Spleen (tissue), 11 donors: ENCODE measurements at regions not wholly inside any gene's neighbourhood (a gene's known extent, or its start where the extent isn't known, plus 50 kb on each side); places are given as distances from the start of the nearest gene placed in this dataset.
"Not testable (repeated sequence)": the region's sequence is repeated elsewhere in the genome, so short reads cannot be mapped to it uniquely, and the experiment has no call there.

Experiments
- DNase-seq: peaks from one replicate; pipeline ENCODE4 v3.0.0-alpha.2; 2020
- H3K27ac ChIP-seq, 8 donors: fragments of 200-600 bp; sonication (generic) in 7 of 8; 1 replicate in 4 of 8; 2 replicates in 4 of 8; pipeline versions ENCODE4 v1.5.0 to v1.8.0; 2016 to 2021; ENCODE audit warnings: inconsistent platforms in 4 of 8, mild to moderate bottlenecking in 4 of 8, moderate library complexity in 1 of 8
- H3K27me3 ChIP-seq, 7 donors: fragments of 200-600 bp; sonication (generic) in 6 of 7; replicated peaks in 1 of 7; 1 replicate in 4 of 7; 2 replicates in 3 of 7; pipeline versions ENCODE4 v1.5.0 to v1.8.0; 2016 to 2021; ENCODE audit warnings: inconsistent platforms in 3 of 7, mild to moderate bottlenecking in 1 of 7
- H3K36me3 ChIP-seq, 6 donors: fragments of 200-600 bp; sonication (generic) in 5 of 6; 1 replicate in 4 of 6; 2 replicates in 2 of 6; pipeline versions ENCODE4 v1.5.0 to v1.8.0; 2016 to 2021; ENCODE audit warnings: inconsistent platforms in 2 of 6
- H3K4me1 ChIP-seq, 6 donors: fragments of 200-600 bp; sonication (generic) in 5 of 6; 1 replicate in 3 of 6; 2 replicates in 3 of 6; pipeline versions ENCODE4 v1.5.0 to v1.8.0; 2016 to 2021; ENCODE audit warnings: inconsistent platforms in 3 of 6
- H3K4me3 ChIP-seq, 8 donors: fragments of 200-600 bp; sonication (generic) in 7 of 8; 1 replicate in 4 of 8; 2 replicates in 4 of 8; pipeline versions ENCODE4 v1.5.0 to v1.8.0; 2016 to 2021; ENCODE audit warnings: inconsistent platforms in 4 of 8, mild to moderate bottlenecking in 4 of 8, moderate library complexity in 2 of 8
- H3K9me3 ChIP-seq, 8 donors: fragments of 200-600 bp; sonication (generic) in 7 of 8; 1 replicate in 4 of 8; 2 replicates in 4 of 8; pipeline versions ENCODE4 v1.5.0 to v1.8.0; 2016 to 2021; ENCODE audit warnings: inconsistent platforms in 4 of 8
- POLR2A ChIP-seq, 3 donors: fragments of 450-650 bp; IDR thresholded peaks; one replicate each; pipeline ENCODE4 v1.5.1; 2017; ENCODE audit warnings: antibody characterized with exemption in 3 of 3, mild to moderate bottlenecking in 1 of 3
- POLR2AphosphoS5 ChIP-seq, 3 donors: sonication (generic); formaldehyde crosslinking; IDR thresholded peaks; one replicate each; pipeline ENCODE4 v1.5.1; 2017; ENCODE audit warnings: antibody characterized with exemption in 3 of 3
- WGBS, 5 donors: extraction: QIAGEN DNeasy Blood & Tissue Kit in 3 of 5; methylation state at CpG; one replicate each; pipeline versions ENCODE4 v1.1.5 to v1.1.7; 2013 to 2018; 5-methylcytosine and 5-hydroxymethylcytosine counted together
- intact Hi-C: fragments of 100-400 bp; cut with DNase I; formaldehyde crosslinking; loops from one replicate; pipeline ENCODE4 v1.15.0; 2023; ENCODE audit warnings: low total_unique reads
- TF ChIP-seq, protein P1 (sequence below), 11 experiments: fragments of 200-600 bp in 7 of 11; fragments of 450-650 bp in 4 of 11; sonication (generic) in 4 of 11; IDR thresholded peaks in 8 of 11; conservative IDR thresholded peaks in 3 of 11; 1 replicate in 7 of 11; 2 replicates in 4 of 11; pipeline versions ENCODE4 v1.4.0 to v1.8.0; 2016 to 2021; ENCODE audit warnings: antibody characterized with exemption in 11 of 11, inconsistent platforms in 4 of 11, mild to moderate bottlenecking in 1 of 11
- donor health status: healthy with polysubstance abuse.
- donor health status: DM: no; HTN: no; CAD: no; lungs with moderate emphysema.
- donor health status: DM: no; HTN: no; CAD: no.
- donor health status: Bipolar disorder and iron deficiency.
- donor health status: healthy.
- donor health status: DM: no; HTN: no; CAD: no.
- donor health status: DM: yes; HTN: yes; CAD: no.

GRCh38 chr10:83545901-83546391 lies 593.4 kb upstream of the GHITM start:
- no peaks in the 10 kb centered on the region for H3K36me3 ChIP-seq
- no peak overlapping the region for H3K4me3 ChIP-seq
- H3K27ac ChIP-seq = no peak overlapping the region
- no peak for TF ChIP-seq POLR2A (IDR thresholded peaks at IDR 0.05)
- TF ChIP-seq, protein P1, sequence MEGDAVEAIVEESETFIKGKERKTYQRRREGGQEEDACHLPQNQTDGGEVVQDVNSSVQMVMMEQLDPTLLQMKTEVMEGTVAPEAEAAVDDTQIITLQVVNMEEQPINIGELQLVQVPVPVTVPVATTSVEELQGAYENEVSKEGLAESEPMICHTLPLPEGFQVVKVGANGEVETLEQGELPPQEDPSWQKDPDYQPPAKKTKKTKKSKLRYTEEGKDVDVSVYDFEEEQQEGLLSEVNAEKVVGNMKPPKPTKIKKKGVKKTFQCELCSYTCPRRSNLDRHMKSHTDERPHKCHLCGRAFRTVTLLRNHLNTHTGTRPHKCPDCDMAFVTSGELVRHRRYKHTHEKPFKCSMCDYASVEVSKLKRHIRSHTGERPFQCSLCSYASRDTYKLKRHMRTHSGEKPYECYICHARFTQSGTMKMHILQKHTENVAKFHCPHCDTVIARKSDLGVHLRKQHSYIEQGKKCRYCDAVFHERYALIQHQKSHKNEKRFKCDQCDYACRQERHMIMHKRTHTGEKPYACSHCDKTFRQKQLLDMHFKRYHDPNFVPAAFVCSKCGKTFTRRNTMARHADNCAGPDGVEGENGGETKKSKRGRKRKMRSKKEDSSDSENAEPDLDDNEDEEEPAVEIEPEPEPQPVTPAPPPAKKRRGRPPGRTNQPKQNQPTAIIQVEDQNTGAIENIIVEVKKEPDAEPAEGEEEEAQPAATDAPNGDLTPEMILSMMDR (IDR thresholded peaks at IDR 0.05 in 8 of 11, conservative IDR thresholded peaks at IDR 0.05 in 3 of 11) = no peak
- TF ChIP-seq POLR2AphosphoS5 (IDR thresholded peaks at IDR 0.05) = no peak
- intact Hi-C loops = no loop called here
- H3K27me3 ChIP-seq = no peaks in the 10 kb centered on the region
- DNase-seq = no peak
- WGBS, 5 donors = 1 to 6% (median 4%) methylated on average over 4 of the region's 4 CpGs
- H3K9me3 ChIP-seq = peaks cover 0 to 2% (median 0%) of the 10 kb centered on the region in 8 donors
- no peaks in the 10 kb centered on the region for H3K4me1 ChIP-seq

DNA sequence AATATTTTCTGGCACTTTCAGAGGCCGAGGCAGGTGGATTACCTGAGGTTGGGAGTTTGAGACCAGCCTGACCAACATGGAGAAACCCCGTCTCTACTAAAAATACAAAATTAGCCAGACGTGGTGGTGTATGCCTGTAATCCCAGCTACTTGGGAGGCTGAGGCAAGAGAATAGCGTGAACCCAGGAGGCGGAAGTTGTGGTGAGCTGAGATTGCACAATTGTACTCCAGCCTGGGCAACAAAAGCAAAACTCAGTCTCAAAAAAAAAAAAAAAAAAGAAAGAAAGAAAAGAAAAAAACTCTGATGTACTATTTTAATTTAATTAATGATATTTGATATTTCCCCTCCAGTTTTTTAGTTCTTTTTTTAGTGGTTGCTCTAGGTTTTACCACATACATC lies 588.1 kb upstream of the GHITM start:
- H3K36me3 ChIP-seq, H3K27me3 ChIP-seq, intact Hi-C loops, H3K4me3 ChIP-seq, H3K27ac ChIP-seq, H3K4me1 ChIP-seq, DNase-seq: not testable (repeated sequence)
- WGBS, 5 donors = 81 to 92% (median 88%) methylated on average over 5 of the region's 5 CpGs
- H3K9me3 ChIP-seq = peaks cover 0 to 14% (median 3%) of the 10 kb centered on the region in 8 donors

DNA sequence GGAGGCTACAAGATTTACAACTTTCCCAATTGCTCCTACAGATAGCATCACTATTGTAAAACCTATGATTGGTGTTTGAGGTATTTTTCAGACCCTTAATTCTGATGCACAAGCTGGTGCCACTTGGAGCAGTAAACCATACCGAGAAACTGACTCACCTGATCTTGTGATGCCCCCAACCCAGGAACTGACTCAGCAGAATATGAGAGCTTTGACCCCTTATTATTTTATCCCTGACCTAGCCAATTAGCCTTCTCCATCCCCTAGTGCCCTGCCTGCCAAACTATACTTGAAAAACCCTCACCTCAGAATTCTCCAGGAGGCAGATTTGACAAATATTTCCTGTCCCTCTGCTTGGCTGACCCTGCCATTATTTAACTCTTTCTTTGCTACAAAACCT lies 585.9 kb upstream of the GHITM start:
- no peak overlapping the region for H3K27ac ChIP-seq
- no peaks in the 10 kb centered on the region for H3K4me1 ChIP-seq
- DNase-seq = no peak
- H3K27me3 ChIP-seq = no peaks in the 10 kb centered on the region
- peaks cover 0 to 14% (median 3%) of the 10 kb centered on the region in 8 donors for H3K9me3 ChIP-seq
- TF ChIP-seq POLR2A (IDR thresholded peaks at IDR 0.05) (no peak), POLR2AphosphoS5 (IDR thresholded peaks at IDR 0.05) (no peak)
- TF ChIP-seq, protein P1 (IDR thresholded peaks at IDR 0.05 in 8 of 11, conservative IDR thresholded peaks at IDR 0.05 in 3 of 11) = no peak
- H3K4me3 ChIP-seq = no peak overlapping the region
- no peaks in the 10 kb centered on the region for H3K36me3 ChIP-seq
- intact Hi-C loops = no loop called here
- 35 to 63% (median 54%) methylated on average over 1 of the region's 1 CpG for WGBS, 5 donors

- no peak for TF ChIP-seq POLR2A (IDR thresholded peaks at IDR 0.05)
- no peak for TF ChIP-seq POLR2AphosphoS5 (IDR thresholded peaks at IDR 0.05)
- TF ChIP-seq, protein P1 (IDR thresholded peaks at IDR 0.05 in 8 of 11, conservative IDR thresholded peaks at IDR 0.05 in 3 of 11) = no peak
- intact Hi-C loops = no loop called here
- DNase-seq = no peak
- H3K27ac ChIP-seq = no peak overlapping the region
- H3K36me3 ChIP-seq = no peaks in the 10 kb centered on the region
- H3K4me3 ChIP-seq = no peak overlapping the region
- no peaks in the 10 kb centered on the region for H3K4me1 ChIP-seq
- no peaks in the 10 kb centered on the region for H3K27me3 ChIP-seq
- H3K9me3 ChIP-seq = peaks cover 0 to 14% (median 3%) of the 10 kb centered on the region in 8 donors
These were observed 584.0 kb upstream of the GHITM start for GRCh38 chr10:83555264-83555663.

DNA sequence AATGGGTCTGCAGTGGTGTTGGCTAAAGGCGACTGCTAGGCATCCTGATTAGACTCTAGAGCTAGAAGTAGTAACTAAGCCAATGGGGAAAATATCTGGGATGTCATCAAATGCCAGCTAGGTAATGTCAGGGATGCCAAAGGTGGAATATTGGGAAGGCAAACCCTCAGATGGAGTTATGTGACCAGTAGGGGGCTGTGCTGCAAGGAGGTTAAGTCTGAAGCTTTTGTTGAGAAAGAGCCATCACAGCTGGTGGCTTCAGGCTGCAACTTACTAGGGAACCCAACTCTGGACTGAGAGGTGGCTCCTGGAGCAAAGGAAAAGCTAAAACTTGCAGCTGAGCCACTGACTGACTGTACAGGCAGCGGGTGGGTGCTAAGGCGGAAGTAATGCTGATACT lies 576.9 kb upstream of the GHITM start:
- Histone ChIP-seq H3K4me1 (no peaks in the 10 kb centered on the region), H3K9me3 (peaks cover 0 to 22% (median 0%) of the 10 kb centered on the region in 8 donors), H3K4me3 (no peak overlapping the region), H3K27ac (no peak overlapping the region), H3K36me3 (no peaks in the 10 kb centered on the region), H3K27me3 (no peaks in the 10 kb centered on the region)
- TF ChIP-seq POLR2AphosphoS5 (IDR thresholded peaks at IDR 0.05) (no peak), POLR2A (IDR thresholded peaks at IDR 0.05) (no peak)
- TF ChIP-seq, protein P1 (IDR thresholded peaks at IDR 0.05 in 8 of 11, conservative IDR thresholded peaks at IDR 0.05 in 3 of 11) = no peak
- 89 to 95% (median 90%) methylated on average over 3 of the region's 3 CpGs for WGBS, 5 donors
- DNase-seq = no peak
- intact Hi-C loops = no loop called here
